A673 (cell line): ENCODE measurements at regions not wholly inside any gene's neighbourhood (a gene's known extent, or its start where the extent isn't known, plus 50 kb on each side); places are given as distances from the start of the nearest gene placed in this dataset.

Experiments used
- CTCF ChIP-seq: fragments of 300-800, 200-600 bp; sonication (generic); conservative IDR thresholded peaks from 2 replicates; pipeline ENCODE4 v1.5.1; 2017; ENCODE audit warnings: low read depth, mild to moderate bottlenecking, antibody characterized with exemption, low read length, moderate library complexity, mixed read lengths
- EZH2 ChIP-seq: fragments of 200-600 bp; sonication (generic); IDR thresholded peaks from 2 replicates; pipeline ENCODE4 v1.6.1; 2017; ENCODE audit warnings: borderline replicate concordance, low read depth, mild to moderate bottlenecking, mixed read lengths, antibody characterized with exemption, low read length; ENCODE audit not compliant: poor library complexity, severe bottlenecking

GRCh38 chr1:213702703-213703102 lies 285.1 kb upstream of the PROX1 start:
- TF ChIP-seq CTCF (no peak), EZH2 (no peak)
